HUDEP-2 (cell line): ENCODE measurements at regions not wholly inside any gene's neighbourhood (a gene's known extent, or its start where the extent isn't known, plus 50 kb on each side); places are given as distances from the start of the nearest gene placed in this dataset.

Source experiments
- DNase-seq, 76 experiments: peaks; one replicate each; lab custom pipeline; 2025; ENCODE audit not compliant: unreplicated experiment in 76 of 76; lab: John Stamatoyannopoulos, UW

- DNase-seq, result no peak
Measured at GRCh38 chr14:98944989-98945388, 327.0 kb downstream of the BCL11B start.

DNA sequence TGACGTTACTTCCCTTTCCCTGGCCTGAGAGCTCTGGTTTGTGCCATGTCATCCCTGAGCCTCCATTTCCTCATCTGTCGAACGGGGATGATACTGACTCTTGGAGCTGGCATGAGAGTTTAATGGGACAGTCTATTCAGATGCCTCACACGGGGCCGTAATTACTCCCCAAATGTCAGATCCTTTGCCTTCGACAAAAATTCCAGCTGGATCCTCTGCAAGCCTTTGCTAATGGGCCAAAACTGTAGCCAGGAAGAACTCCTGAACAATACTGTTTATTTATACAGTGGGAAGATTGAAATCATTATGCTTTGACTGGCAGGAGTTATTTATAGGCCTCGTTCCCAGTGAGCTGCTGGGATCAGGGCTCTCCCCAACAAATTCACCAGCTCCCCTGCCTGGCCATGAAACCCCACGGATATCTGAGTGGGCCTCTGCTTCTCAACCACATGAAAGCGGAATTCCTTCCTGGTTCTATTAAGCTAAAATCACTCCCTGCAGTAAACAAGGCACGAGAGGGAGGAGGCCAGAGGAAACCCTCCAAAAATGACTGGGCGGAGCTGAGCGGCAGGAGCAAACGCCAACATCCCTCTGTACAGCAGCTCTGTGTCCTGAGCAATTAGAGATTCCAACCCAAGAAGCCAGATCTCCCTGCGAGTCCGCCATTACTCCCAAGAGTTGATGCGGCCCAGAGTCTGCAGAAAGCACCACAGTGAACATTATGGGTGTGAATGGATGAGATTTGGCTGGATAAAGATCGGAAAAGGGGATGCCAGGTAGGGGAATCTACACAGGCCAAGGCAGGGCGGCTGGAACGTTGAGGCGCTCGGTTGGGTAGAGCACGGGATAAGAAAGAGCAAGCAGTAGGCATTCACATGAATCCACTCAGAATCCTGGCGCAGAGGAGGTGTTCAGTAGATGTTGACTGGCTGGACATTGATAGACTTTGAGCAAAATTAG, 326.1 kb downstream of the BCL11B start:
- no peak for DNase-seq

DNA sequence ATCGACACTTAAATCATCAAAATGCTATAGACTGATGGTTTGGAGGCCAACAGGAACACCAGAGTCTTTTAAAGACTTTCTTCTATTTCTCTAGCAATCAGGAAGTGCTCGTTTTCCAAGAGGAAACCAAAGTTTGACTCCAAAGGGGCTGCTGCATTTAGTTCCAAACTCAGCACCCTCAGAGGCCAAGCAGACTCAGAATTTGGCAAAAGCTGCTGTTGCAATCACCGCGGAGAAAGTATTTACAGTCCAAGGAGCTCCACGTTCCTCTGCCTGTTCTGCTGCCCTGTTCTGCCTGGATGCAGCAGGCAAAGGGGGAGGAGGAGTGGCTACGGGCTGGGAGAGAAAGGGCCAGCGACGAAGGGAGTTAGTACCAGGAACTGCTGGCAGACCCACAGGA, 325.1 kb downstream of the BCL11B start:
- no peak for DNase-seq

DNA sequence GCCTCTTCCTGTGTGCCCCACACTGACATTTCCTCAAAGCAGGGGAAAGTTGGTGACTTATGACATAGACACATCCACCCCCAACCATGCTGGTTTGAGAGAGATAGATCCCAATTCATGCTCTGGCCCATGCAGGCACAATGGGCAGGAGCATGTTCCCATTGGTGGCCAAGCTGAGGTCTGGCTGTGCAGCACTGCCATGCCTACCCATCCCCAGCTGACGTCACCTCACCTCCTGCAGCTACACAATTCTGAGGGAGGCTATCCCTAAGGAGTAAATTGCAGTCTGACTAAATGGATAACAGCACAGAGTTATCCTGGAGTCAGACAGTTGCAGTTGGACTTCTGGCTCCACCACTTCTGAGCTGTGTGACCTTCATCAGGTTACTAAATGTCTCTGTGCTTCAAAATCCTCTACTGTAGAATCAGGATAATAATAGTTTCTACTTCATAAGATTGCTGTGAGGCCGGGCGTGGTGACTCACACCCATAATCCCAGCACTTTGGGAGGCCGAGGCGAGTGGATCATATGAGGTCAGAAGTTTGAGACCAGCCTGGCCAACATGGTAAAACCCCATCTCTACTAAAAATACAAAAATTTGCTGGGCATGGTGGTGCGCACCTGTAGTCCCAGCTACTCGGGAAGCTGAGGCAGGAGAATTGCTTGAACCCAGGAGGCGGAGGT, 323.9 kb downstream of the BCL11B start:
- no peak for DNase-seq

DNA sequence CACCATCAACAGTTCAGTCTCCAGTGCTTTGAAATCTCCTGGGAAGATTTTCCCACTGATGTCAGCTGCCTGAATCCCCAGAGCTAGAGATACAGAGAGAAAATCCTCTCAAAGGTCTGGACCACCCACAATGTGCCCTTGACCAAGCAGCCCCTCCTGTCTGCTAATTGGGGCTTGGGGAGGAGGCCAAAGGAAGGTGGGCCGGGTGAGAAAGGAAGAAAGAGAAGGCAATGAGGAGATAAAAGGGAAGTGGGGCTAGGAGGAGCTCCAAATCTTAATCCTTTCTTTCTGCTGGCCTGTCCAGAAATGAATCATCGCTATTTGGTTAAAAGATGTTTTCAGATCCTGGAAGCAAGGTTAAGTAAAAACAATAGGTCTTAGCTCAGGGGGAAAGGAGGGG, 322.9 kb downstream of the BCL11B start:
- DNase-seq, result no peak

DNA sequence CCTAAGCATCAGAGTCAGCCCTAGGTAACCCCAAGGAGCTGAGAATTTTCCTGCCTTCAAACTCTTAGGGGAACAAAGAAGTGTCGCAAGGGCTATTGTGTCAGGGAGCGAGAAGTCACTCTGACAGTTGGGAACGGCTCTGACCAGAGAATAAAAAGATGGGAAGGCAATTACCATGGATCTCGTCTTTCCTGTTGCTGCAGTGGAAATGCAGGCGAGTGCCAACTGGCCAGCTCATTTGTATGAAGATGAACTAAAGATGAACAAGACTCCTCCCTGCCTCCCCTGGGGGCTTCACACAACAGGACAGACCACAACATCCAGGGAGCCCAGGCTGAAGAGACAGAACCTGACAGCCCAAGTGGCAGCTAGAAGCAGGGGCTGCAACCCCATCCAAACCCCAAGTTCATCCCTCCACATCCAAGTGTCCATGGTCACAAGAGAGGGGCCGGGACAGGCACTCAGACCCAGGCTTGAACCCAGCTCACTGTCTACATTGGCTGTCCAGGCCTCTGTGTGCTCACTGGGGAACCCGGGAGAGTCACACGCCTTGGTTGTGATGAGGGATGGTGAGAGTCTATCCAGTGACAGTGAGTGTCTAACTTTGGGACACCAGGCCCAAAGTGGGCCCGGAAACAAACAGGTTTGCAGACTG, 322.4 kb downstream of the BCL11B start:
- no peak for DNase-seq

DNA sequence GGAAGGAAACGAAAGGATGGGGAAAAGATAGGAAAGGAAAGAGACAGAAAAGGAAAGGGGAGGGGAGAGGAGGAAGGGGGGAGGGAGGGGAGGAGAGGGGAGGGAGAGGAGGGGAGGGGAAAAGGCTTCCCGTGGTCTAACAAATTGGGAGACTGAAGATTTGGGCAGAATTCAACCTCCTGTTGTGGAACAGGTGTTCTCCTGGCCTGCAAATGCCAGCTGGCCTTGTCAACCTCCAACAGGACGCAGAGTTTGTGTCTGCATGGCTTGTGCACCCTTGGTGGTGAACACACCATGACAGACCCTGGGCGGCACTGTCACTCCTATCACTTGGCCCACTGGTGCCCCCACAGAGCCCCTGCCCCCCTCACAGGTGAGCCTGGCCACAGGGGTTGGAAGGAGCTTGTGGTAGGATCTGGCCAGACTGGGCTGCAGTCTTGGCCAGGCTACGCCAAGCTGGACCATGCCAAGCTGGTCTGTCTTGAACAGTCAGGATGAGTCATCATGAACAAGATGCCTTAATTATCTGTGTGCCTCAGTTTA, 321.6 kb downstream of the BCL11B start:
- no peak for DNase-seq

GRCh38 chr14:98951031-98951430, 321.0 kb downstream of the BCL11B start:
- DNase-seq, result no peak

GRCh38 chr14:98951521-98952152, 320.4 kb downstream of the BCL11B start:
- DNase-seq, result no peak

- no peak for DNase-seq
Measured at GRCh38 chr14:98952593-98953350, 319.2 kb downstream of the BCL11B start.

GRCh38 chr14:98953551-98954348, 318.2 kb downstream of the BCL11B start:
- no peak for DNase-seq

DNA sequence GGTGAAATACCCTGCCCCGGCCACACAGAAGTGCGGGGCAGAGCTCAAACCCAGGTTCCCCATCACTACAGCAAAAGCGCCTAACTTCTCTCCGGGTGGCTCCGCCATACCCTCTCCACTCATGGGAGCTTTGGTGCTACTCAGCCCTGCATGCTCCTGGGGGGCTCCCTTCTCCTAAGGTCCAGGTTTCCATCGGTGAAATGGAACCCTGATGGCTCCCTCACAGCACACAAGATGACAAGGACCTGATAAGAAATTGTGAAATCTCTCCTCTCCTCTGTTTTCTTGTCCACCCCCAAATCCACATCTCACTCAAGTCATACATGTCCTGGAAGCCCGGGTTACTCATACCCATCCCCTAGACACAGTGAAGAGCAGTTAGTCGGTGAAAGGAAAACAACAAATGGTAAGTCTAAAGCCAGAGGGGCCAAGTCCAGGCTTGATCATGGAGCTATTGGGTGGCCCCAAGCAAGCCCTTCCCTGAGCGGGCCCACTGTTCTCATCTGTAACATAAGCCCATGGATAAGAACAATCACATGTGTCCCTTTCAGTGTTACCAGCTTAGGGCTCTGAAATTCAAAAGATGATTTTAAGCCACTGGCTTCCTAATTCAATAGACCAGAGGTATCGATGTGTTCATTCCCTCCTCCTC, 317.5 kb downstream of the BCL11B start:
- no peak for DNase-seq

- DNase-seq, result no peak
Measured at GRCh38 chr14:98955036-98955740, 316.8 kb downstream of the BCL11B start.

DNA sequence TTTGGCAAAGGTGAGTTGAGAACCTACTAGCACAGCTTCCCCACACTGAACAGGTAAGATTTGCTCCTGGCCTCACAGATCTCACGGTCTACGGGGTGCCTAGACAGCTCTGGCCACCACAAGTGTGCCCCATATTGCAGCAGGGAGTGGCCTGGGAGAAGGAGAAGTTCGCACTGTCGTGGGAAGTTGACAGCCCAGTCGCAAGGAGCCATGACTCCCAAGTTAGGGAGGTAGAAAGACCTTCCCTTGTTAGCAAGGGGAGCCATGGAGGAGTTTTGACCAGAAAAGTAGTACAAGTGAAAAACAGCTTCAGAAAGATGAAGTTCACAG, 316.3 kb downstream of the BCL11B start:
- no peak for DNase-seq

DNA sequence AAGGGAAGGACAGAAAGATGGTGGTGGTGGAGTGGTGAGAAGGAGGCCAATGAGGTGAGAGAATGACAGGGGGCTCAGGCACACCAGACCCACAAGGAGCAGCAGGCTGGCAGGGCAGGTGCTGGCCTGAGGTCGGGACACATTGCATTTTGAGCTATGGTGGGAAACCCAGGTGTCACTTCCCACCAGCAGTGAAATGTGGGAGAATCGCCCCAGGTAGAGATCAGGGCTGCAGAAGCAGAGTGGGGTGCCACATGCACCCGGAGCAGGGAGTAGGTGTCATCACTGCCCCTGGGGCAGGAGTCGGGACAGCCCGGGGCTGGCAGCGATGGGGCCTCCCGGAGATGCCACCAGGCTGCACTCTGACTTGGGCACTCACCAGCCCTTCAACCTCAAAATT, 315.8 kb downstream of the BCL11B start:
- DNase-seq, result no peak

- no peak for DNase-seq
Measured at GRCh38 chr14:98956661-98957060, 315.3 kb downstream of the BCL11B start.

DNA sequence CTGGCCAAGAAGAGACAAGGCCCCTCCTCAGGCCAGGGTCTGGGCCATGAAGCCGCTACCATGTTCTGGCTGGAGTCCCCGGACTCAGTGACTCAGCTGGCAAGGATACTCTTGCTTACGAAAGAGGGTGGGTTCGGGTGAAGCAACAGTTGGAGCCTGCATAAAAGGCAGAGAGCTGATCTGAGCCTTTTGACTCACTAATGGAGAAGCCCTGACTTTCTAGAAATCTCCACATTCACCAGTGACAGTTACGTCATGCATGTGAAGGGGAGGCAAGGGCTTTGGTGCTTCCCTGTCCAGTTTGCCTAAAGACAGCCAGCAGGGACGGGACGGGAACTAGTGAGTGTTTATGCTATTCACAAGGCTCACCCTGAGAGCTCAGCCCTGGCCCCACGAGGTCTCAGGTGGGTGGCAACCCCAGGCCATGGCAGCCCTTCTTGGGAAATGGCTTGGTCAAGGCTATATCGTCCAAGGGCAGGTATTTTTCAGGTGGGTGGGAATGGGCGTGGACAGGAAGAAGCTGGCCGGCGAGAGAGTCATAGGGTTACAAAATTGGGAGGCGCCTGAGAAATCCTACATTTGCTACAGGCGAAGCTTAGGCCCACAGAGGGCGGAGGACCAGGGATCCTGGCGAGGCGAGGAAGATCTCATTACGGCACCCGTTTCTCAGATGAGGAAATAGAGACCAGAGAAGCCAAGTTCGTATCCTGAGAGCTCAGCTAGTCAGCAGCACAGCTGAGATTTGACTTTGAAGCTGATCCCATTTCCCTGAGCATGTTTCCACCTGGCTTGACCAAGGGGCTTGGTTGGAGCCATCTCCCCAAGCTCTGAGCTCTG, 314.6 kb downstream of the BCL11B start:
- no peak for DNase-seq
